ENCODE measurements at regions not wholly inside any gene's neighbourhood (a gene's known extent, or its start where the extent isn't known, plus 50 kb on each side); places are given as distances from the start of the nearest gene placed in this dataset.
"Not testable (repeated sequence)": the region's sequence is repeated elsewhere in the genome, so short reads cannot be mapped to it uniquely, and the experiment has no call there.

GRCh38 chr1:102498929-102499328 is 502.2 kb upstream of the OLFM3 start:
- no peak for DNase-seq

GRCh38 chr1:102497810-102498209 is 501.1 kb upstream of the OLFM3 start:
- not testable (repeated sequence) for DNase-seq

GRCh38 chr1:102472520-102472919 is 475.8 kb upstream of the OLFM3 start:
- no peak for DNase-seq

GRCh38 chr1:102470767-102471166 is 474.0 kb upstream of the OLFM3 start:
- DNase-seq = no peak

- DNase-seq = peak; percentile 32
Observed at GRCh38 chr1:102466487-102466886, 469.8 kb upstream of the OLFM3 start.

GRCh38 chr1:102463328-102463727 is 466.6 kb upstream of the OLFM3 start:
- DNase-seq = no peak

GRCh38 chr1:102442317-102442716 is 445.6 kb upstream of the OLFM3 start:
- DNase-seq = not testable (repeated sequence)

- DNase-seq = no peak
Observed at GRCh38 chr1:102435483-102435882, 438.8 kb upstream of the OLFM3 start.

GRCh38 chr1:102434421-102434820 is 437.7 kb upstream of the OLFM3 start:
- peak; percentile 22 for DNase-seq

GRCh38 chr1:102431253-102431652 is 434.5 kb upstream of the OLFM3 start:
- no peak for DNase-seq

- no peak for DNase-seq
Observed at GRCh38 chr1:102420034-102420433, 423.3 kb upstream of the OLFM3 start.
